WTC11 (cell line): ENCODE measurements at regions not wholly inside any gene's neighbourhood (a gene's known extent, or its start where the extent isn't known, plus 50 kb on each side); places are given as distances from the start of the nearest gene placed in this dataset.

Experiments
- ATAC-seq: fragments of 200-7000 bp; cut with Tn5 transposase; 2 replicates; pipeline ENCODE4 v1.10.0; 2021; ENCODE audit warnings: mild to moderate bottlenecking, moderate library complexity
- CTCF ChIA-PET: fragments of 300-600 bp; sonication (Branson Sonifier 250); formaldehyde crosslinking; loops from one replicate; lab custom pipeline; 2021; ENCODE audit warnings: antibody characterized with exemption; lab: Charles Lee
- POLR2A ChIA-PET: fragments of 350-600 bp; sonication (Branson Sonifier 250); formaldehyde crosslinking; loops from one replicate; lab custom pipeline; 2021; ENCODE audit warnings: antibody characterized with exemption; lab: Charles Lee
- DNase-seq: peaks from one replicate; pipeline ENCODE4 v3.0.0; 2021; ENCODE audit warnings: low spot score
- H3K27ac Mint-ChIP-seq: 2 replicates; pipeline ENCODE4 v1.8.0; 2021; ENCODE audit warnings: mixed read lengths
- H3K27me3 Mint-ChIP-seq: 2 replicates; pipeline ENCODE4 v1.8.0; 2021; ENCODE audit warnings: low read depth, mild to moderate bottlenecking, moderate library complexity, mixed read lengths
- H3K36me3 Mint-ChIP-seq: 2 replicates; pipeline ENCODE4 v1.8.0; 2021; ENCODE audit warnings: mixed read lengths
- H3K4me1 Mint-ChIP-seq: 2 replicates; pipeline ENCODE4 v1.8.0; 2022; ENCODE audit warnings: mixed read lengths
- H3K4me3 Mint-ChIP-seq: 2 replicates; pipeline ENCODE4 v1.8.0; 2021; ENCODE audit warnings: mild to moderate bottlenecking, moderate library complexity, mixed read lengths
- H3K9me3 Mint-ChIP-seq: 2 replicates; pipeline ENCODE4 v1.8.0; 2021; ENCODE audit warnings: mixed read lengths
- ESRRA ChIP-seq: sonication (generic); formaldehyde crosslinking; IDR thresholded peaks from 2 replicates; pipeline ENCODE4 v1.8.1; 2022; ENCODE audit warnings: mild to moderate bottlenecking, missing genetic modification reagents, borderline replicate concordance
- GABPB1 ChIP-seq: sonication (generic); formaldehyde crosslinking; IDR thresholded peaks from 2 replicates; pipeline ENCODE4 v1.8.1; 2023; ENCODE audit warnings: mild to moderate bottlenecking, missing genetic modification reagents
- NFE2L1 ChIP-seq: sonication (generic); formaldehyde crosslinking; IDR thresholded peaks from 2 replicates; pipeline ENCODE4 v1.8.1; 2023; ENCODE audit warnings: missing genetic modification reagents
- NFYB ChIP-seq: sonication (generic); formaldehyde crosslinking; conservative IDR thresholded peaks from 2 replicates; pipeline ENCODE4 v1.8.0; 2022; ENCODE audit warnings: low read depth, missing genetic modification reagents
- NR3C1 ChIP-seq: sonication (generic); formaldehyde crosslinking; conservative IDR thresholded peaks from 2 replicates; pipeline ENCODE4 v1.8.1; 2023; ENCODE audit warnings: low read depth, mild to moderate bottlenecking, missing genetic modification reagents
- TEAD4 ChIP-seq: sonication (generic); formaldehyde crosslinking; IDR thresholded peaks from 2 replicates; pipeline ENCODE4 v1.8.0; 2022; ENCODE audit warnings: mild to moderate bottlenecking, missing genetic modification reagents
- ZNF121 ChIP-seq: sonication (generic); formaldehyde crosslinking; IDR thresholded peaks from 2 replicates; pipeline ENCODE4 v1.8.0; 2023; ENCODE audit warnings: missing genetic modification reagents
- ZNF138 ChIP-seq: sonication (generic); formaldehyde crosslinking; conservative IDR thresholded peaks from 2 replicates; pipeline ENCODE4 v1.8.1; 2022; ENCODE audit warnings: mild to moderate bottlenecking, moderate library complexity, missing genetic modification reagents
- ZNF232 ChIP-seq: sonication (generic); formaldehyde crosslinking; IDR thresholded peaks from 2 replicates; pipeline ENCODE4 v1.8.0; 2022; ENCODE audit warnings: mild to moderate bottlenecking, missing genetic modification reagents
- ZNF317 ChIP-seq: sonication (generic); formaldehyde crosslinking; IDR thresholded peaks from 2 replicates; pipeline ENCODE4 v1.8.1; 2023; ENCODE audit warnings: low read depth, mild to moderate bottlenecking, moderate library complexity, missing genetic modification reagents, borderline replicate concordance
- ZNF671 ChIP-seq: fragments of 250-450 bp; sonication (Bioruptor Pico); IDR thresholded peaks from 2 replicates; pipeline ENCODE4 v1.8.0; 2021; ENCODE audit warnings: mild to moderate bottlenecking
- TF ChIP-seq, protein P1 (sequence below): sonication (generic); formaldehyde crosslinking; IDR thresholded peaks from 2 replicates; pipeline ENCODE4 v1.8.0; 2023; ENCODE audit warnings: missing genetic modification reagents, mild to moderate bottlenecking, borderline replicate concordance
- TF ChIP-seq, protein P2 (sequence below): sonication (generic); formaldehyde crosslinking; IDR thresholded peaks from 2 replicates; pipeline ENCODE4 v1.8.1; 2022; ENCODE audit warnings: mild to moderate bottlenecking, missing genetic modification reagents, moderate library complexity, borderline replicate concordance
- TF ChIP-seq, protein P3 (sequence below): sonication (generic); formaldehyde crosslinking; conservative IDR thresholded peaks from 2 replicates; pipeline ENCODE4 v1.8.1; 2023; ENCODE audit warnings: mild to moderate bottlenecking, low read depth, missing genetic modification reagents, moderate library complexity
- TF ChIP-seq, protein P4 (sequence below): sonication (generic); formaldehyde crosslinking; conservative IDR thresholded peaks from 2 replicates; pipeline ENCODE4 v1.8.1; 2022; ENCODE audit warnings: mild to moderate bottlenecking, missing genetic modification reagents
- TF ChIP-seq, protein P5 (sequence below): sonication (generic); formaldehyde crosslinking; IDR thresholded peaks from 2 replicates; pipeline ENCODE4 v1.8.1; 2023; ENCODE audit warnings: mild to moderate bottlenecking, missing genetic modification reagents, borderline replicate concordance
- TF ChIP-seq, protein P6 (sequence below): fragments of 250-450 bp; sonication (Bioruptor Pico); conservative IDR thresholded peaks from 2 replicates; pipeline ENCODE4 v1.9.0; 2021; ENCODE audit warnings: mild to moderate bottlenecking
- TF ChIP-seq, protein P7 (sequence below): sonication (generic); formaldehyde crosslinking; IDR thresholded peaks from 2 replicates; pipeline ENCODE4 v1.8.1; 2023; ENCODE audit warnings: mild to moderate bottlenecking, missing genetic modification reagents

DNA sequence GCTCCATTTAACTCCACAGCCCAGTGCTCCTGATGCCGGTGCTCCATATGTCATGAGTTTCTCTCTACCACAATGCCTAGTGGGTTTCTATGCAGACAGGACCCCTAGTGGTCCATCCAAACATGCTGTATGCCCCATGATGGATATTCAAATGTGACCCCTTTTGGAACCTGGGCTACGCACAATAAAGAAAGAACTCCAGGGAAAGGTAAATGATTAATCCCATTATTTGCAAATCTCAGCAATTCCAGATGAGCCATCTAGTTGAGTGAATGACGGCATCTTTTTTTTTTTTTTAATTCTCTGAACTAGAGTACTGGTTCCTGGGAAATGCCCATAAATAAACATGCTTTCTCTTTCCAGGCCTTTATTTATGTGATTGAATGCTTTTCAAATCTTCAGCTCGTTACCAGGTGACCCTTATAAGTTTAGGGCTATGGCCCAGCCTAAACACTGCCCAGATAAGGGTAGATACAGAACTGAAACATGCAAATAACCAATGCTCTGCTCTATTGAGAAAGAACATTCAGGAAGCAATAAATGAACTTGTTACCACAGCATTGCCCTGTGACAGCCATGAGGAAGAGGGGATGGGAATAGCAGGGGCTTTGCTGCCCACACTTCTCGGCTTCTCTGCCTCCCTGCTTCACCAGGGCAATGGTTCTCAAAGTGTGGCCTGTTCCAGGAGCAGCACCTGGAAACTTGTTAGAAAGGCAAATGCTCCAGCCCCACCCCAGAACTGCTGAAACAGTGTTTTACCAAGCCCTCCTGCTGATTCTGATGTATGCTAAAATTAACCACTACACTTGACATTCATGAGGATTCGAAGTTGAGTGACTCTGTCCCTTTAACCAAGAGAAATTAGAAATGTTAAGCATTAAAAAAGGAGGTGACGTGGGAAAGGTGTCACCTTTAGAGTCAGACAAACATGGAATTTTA is 151.7 kb downstream of the SEC16B start:
- POLR2A ChIA-PET = no interaction called here
- H3K4me1 Mint-ChIP-seq = peaks cover 28% of the 10 kb centered on the region
- ATAC-seq (peak; percentile 38; the same call in 1 of the 2 replicates), DNase-seq (no peak)
- peaks cover 35% of the 10 kb centered on the region for H3K9me3 Mint-ChIP-seq
- no peaks in the 10 kb centered on the region; the same call in 1 of the 2 replicates for H3K27me3 Mint-ChIP-seq
- no peak overlapping the region for H3K27ac Mint-ChIP-seq
- H3K36me3 Mint-ChIP-seq = peaks cover 13% of the 10 kb centered on the region; the same call in 1 of the 2 replicates
- H3K4me3 Mint-ChIP-seq = no peak overlapping the region
- no peak for TF ChIP-seq NFYB (CRISPR knock-in tag)
- TF ChIP-seq, protein P1, sequence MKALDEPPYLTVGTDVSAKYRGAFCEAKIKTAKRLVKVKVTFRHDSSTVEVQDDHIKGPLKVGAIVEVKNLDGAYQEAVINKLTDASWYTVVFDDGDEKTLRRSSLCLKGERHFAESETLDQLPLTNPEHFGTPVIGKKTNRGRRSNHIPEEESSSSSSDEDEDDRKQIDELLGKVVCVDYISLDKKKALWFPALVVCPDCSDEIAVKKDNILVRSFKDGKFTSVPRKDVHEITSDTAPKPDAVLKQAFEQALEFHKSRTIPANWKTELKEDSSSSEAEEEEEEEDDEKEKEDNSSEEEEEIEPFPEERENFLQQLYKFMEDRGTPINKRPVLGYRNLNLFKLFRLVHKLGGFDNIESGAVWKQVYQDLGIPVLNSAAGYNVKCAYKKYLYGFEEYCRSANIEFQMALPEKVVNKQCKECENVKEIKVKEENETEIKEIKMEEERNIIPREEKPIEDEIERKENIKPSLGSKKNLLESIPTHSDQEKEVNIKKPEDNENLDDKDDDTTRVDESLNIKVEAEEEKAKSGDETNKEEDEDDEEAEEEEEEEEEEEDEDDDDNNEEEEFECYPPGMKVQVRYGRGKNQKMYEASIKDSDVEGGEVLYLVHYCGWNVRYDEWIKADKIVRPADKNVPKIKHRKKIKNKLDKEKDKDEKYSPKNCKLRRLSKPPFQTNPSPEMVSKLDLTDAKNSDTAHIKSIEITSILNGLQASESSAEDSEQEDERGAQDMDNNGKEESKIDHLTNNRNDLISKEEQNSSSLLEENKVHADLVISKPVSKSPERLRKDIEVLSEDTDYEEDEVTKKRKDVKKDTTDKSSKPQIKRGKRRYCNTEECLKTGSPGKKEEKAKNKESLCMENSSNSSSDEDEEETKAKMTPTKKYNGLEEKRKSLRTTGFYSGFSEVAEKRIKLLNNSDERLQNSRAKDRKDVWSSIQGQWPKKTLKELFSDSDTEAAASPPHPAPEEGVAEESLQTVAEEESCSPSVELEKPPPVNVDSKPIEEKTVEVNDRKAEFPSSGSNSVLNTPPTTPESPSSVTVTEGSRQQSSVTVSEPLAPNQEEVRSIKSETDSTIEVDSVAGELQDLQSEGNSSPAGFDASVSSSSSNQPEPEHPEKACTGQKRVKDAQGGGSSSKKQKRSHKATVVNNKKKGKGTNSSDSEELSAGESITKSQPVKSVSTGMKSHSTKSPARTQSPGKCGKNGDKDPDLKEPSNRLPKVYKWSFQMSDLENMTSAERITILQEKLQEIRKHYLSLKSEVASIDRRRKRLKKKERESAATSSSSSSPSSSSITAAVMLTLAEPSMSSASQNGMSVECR (CRISPR knock-in tag) = no peak
- TF ChIP-seq, protein P2, sequence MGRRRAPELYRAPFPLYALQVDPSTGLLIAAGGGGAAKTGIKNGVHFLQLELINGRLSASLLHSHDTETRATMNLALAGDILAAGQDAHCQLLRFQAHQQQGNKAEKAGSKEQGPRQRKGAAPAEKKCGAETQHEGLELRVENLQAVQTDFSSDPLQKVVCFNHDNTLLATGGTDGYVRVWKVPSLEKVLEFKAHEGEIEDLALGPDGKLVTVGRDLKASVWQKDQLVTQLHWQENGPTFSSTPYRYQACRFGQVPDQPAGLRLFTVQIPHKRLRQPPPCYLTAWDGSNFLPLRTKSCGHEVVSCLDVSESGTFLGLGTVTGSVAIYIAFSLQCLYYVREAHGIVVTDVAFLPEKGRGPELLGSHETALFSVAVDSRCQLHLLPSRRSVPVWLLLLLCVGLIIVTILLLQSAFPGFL (CRISPR knock-in tag) = no peak
- no peak for TF ChIP-seq ESRRA (CRISPR knock-in tag)
- TF ChIP-seq ZNF121 (CRISPR knock-in tag) = no peak
- TF ChIP-seq TEAD4 (CRISPR knock-in tag) = no peak
- TF ChIP-seq, protein P3, sequence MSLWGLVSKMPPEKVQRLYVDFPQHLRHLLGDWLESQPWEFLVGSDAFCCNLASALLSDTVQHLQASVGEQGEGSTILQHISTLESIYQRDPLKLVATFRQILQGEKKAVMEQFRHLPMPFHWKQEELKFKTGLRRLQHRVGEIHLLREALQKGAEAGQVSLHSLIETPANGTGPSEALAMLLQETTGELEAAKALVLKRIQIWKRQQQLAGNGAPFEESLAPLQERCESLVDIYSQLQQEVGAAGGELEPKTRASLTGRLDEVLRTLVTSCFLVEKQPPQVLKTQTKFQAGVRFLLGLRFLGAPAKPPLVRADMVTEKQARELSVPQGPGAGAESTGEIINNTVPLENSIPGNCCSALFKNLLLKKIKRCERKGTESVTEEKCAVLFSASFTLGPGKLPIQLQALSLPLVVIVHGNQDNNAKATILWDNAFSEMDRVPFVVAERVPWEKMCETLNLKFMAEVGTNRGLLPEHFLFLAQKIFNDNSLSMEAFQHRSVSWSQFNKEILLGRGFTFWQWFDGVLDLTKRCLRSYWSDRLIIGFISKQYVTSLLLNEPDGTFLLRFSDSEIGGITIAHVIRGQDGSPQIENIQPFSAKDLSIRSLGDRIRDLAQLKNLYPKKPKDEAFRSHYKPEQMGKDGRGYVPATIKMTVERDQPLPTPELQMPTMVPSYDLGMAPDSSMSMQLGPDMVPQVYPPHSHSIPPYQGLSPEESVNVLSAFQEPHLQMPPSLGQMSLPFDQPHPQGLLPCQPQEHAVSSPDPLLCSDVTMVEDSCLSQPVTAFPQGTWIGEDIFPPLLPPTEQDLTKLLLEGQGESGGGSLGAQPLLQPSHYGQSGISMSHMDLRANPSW (CRISPR knock-in tag) = no peak
- TF ChIP-seq ZNF232 (CRISPR knock-in tag) = no peak
- TF ChIP-seq, protein P4, sequence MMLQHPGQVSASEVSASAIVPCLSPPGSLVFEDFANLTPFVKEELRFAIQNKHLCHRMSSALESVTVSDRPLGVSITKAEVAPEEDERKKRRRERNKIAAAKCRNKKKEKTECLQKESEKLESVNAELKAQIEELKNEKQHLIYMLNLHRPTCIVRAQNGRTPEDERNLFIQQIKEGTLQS (CRISPR knock-in tag) = no peak
- no peak for TF ChIP-seq ZNF671 (CRISPR knock-in tag)
- TF ChIP-seq, protein P5, sequence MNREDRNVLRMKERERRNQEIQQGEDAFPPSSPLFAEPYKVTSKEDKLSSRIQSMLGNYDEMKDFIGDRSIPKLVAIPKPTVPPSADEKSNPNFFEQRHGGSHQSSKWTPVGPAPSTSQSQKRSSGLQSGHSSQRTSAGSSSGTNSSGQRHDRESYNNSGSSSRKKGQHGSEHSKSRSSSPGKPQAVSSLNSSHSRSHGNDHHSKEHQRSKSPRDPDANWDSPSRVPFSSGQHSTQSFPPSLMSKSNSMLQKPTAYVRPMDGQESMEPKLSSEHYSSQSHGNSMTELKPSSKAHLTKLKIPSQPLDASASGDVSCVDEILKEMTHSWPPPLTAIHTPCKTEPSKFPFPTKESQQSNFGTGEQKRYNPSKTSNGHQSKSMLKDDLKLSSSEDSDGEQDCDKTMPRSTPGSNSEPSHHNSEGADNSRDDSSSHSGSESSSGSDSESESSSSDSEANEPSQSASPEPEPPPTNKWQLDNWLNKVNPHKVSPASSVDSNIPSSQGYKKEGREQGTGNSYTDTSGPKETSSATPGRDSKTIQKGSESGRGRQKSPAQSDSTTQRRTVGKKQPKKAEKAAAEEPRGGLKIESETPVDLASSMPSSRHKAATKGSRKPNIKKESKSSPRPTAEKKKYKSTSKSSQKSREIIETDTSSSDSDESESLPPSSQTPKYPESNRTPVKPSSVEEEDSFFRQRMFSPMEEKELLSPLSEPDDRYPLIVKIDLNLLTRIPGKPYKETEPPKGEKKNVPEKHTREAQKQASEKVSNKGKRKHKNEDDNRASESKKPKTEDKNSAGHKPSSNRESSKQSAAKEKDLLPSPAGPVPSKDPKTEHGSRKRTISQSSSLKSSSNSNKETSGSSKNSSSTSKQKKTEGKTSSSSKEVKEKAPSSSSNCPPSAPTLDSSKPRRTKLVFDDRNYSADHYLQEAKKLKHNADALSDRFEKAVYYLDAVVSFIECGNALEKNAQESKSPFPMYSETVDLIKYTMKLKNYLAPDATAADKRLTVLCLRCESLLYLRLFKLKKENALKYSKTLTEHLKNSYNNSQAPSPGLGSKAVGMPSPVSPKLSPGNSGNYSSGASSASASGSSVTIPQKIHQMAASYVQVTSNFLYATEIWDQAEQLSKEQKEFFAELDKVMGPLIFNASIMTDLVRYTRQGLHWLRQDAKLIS = no peak
- TF ChIP-seq, protein P6, sequence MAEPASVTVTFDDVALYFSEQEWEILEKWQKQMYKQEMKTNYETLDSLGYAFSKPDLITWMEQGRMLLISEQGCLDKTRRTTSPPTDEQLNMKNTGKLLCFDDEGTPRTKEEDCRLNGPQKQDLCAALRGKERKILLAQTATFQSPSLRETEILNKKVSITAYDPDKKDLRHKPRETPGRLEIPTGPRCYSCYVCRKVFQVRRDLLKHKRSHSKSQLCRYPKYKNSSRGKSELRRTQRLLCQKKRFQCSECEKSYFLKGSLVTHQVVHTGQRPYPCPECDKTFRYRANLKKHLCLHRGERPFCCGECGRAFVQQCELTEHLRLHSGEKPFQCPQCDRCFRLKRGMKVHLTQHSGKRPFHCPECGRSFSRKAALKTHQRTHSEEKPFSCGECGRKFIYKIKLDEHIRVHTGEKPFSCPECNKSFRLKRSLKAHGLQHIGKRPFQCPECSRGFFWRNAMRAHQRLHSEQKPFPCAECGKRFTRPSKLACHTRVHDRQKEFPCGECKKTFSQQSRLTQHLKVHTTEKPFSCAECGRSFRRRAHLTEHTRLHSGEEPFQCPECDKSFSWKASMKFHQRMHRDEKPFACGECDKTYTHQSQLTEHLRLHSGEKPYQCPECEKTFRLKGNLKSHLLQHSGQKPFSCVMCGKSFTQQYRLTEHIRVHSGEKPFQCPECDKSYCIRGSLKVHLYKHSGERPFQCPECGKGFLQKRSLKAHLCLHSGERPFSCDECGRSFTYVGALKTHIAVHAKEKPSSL (CRISPR knock-in tag) = no peak
- no peak for TF ChIP-seq ZNF317 (CRISPR knock-in tag)
- TF ChIP-seq NR3C1 = no peak
- TF ChIP-seq, protein P7, sequence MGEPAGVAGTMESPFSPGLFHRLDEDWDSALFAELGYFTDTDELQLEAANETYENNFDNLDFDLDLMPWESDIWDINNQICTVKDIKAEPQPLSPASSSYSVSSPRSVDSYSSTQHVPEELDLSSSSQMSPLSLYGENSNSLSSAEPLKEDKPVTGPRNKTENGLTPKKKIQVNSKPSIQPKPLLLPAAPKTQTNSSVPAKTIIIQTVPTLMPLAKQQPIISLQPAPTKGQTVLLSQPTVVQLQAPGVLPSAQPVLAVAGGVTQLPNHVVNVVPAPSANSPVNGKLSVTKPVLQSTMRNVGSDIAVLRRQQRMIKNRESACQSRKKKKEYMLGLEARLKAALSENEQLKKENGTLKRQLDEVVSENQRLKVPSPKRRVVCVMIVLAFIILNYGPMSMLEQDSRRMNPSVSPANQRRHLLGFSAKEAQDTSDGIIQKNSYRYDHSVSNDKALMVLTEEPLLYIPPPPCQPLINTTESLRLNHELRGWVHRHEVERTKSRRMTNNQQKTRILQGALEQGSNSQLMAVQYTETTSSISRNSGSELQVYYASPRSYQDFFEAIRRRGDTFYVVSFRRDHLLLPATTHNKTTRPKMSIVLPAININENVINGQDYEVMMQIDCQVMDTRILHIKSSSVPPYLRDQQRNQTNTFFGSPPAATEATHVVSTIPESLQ = no peak
- no peak for TF ChIP-seq ZNF138 (CRISPR knock-in tag)
- no peak for TF ChIP-seq NFE2L1 (CRISPR knock-in tag)
- TF ChIP-seq GABPB1 (CRISPR knock-in tag) = no peak
- CTCF ChIA-PET = no interaction called here
